SK-N-MC (cell line): ENCODE measurements at regions not wholly inside any gene's neighbourhood (a gene's known extent, or its start where the extent isn't known, plus 50 kb on each side); places are given as distances from the start of the nearest gene placed in this dataset.

Source experiments
- DNase-seq: peaks from one replicate; pipeline ENCODE4 v3.0.0-alpha.2; 2011; ENCODE audit warnings: low read depth, low spot score
- H3K27ac ChIP-seq: fragments of 200-600 bp; sonication (generic); 2 replicates; pipeline ENCODE4 v1.5.1; 2016; ENCODE audit warnings: mixed run types
- H3K36me3 ChIP-seq: fragments of 200-600 bp; sonication (generic); 2 replicates; pipeline ENCODE4 v1.6.1; 2017; ENCODE audit warnings: antibody characterized with exemption, low read length, mixed read lengths; ENCODE audit not compliant: insufficient read depth
- H3K4me3 ChIP-seq: fragments of 200-600 bp; sonication (generic); 2 replicates; pipeline ENCODE4 v1.5.1; 2016
- H3K9ac ChIP-seq: fragments of 200-600 bp; sonication (generic); 2 replicates; pipeline ENCODE4 v1.8.0; 2017; ENCODE audit warnings: mixed run types, mixed read lengths; ENCODE audit not compliant: insufficient read length
- H3K9me3 ChIP-seq: fragments of 200-600 bp; sonication (generic); 2 replicates; pipeline ENCODE4 v1.6.1; 2017; ENCODE audit warnings: low read depth, mild to moderate bottlenecking, antibody characterized with exemption, low read length, moderate library complexity, mixed read lengths
- EZH2 ChIP-seq: fragments of 200-600 bp; sonication (generic); IDR thresholded peaks from one replicate; pipeline ENCODE4 v1.6.1; 2017; ENCODE audit warnings: antibody characterized with exemption
- FOXP2 ChIP-seq: optimal IDR thresholded peaks from 2 replicates; pipeline ENCODE3; 2011; ENCODE audit warnings: mild to moderate bottlenecking, moderate library complexity; ENCODE audit not compliant: insufficient read depth; ENCODE audit errors: extremely low read length, control extremely low read depth
- POLR2AphosphoS5 ChIP-seq: IDR thresholded peaks from 2 replicates; pipeline ENCODE4 v1.6.1; 2012; ENCODE audit warnings: mild to moderate bottlenecking, low read depth, low read length, borderline replicate concordance

- Histone ChIP-seq H3K9me3 (peaks cover 5% of the 10 kb centered on the region; the same call in 1 of the 2 replicates), H3K9ac (no peak overlapping the region), H3K36me3 (no peaks in the 10 kb centered on the region), H3K4me3 (no peak overlapping the region), H3K27ac (no peak overlapping the region)
- no peak for TF ChIP-seq EZH2
- TF ChIP-seq POLR2AphosphoS5: no peak
- TF ChIP-seq FOXP2: no peak
- no peak for DNase-seq
Observed at GRCh38 chr11:90788961-90789360, 566.1 kb upstream of the CHORDC1 start.

GRCh38 chr11:90784241-90784814, 561.5 kb upstream of the CHORDC1 start:
- Histone ChIP-seq H3K9me3 (no peaks in the 10 kb centered on the region; the same call in 1 of the 2 replicates), H3K4me3 (no peak overlapping the region), H3K27ac (no peak overlapping the region), H3K9ac (no peak overlapping the region), H3K36me3 (no peaks in the 10 kb centered on the region)
- DNase-seq: no peak
- TF ChIP-seq FOXP2: no peak
- TF ChIP-seq EZH2: no peak
- no peak for TF ChIP-seq POLR2AphosphoS5

GRCh38 chr11:90783111-90783510, 560.3 kb upstream of the CHORDC1 start:
- DNase-seq: no peak
- H3K36me3 ChIP-seq: no peaks in the 10 kb centered on the region

GRCh38 chr11:90779098-90779497, 556.2 kb upstream of the CHORDC1 start:
- no peaks in the 10 kb centered on the region for H3K9me3 ChIP-seq
- no peak overlapping the region for H3K27ac ChIP-seq
- no peak overlapping the region for H3K9ac ChIP-seq
- no peak overlapping the region for H3K4me3 ChIP-seq
- TF ChIP-seq FOXP2 (no peak), POLR2AphosphoS5 (no peak), EZH2 (no peak)
- no peaks in the 10 kb centered on the region for H3K36me3 ChIP-seq
- DNase-seq: no peak

More at GRCh38 chr11:90783111-90783510, 560.3 kb upstream of the CHORDC1 start:
- Histone ChIP-seq H3K9ac (no peak overlapping the region), H3K27ac (no peak overlapping the region), H3K4me3 (no peak overlapping the region), H3K9me3 (no peaks in the 10 kb centered on the region; the same call in 1 of the 2 replicates)
- no peak for TF ChIP-seq EZH2
- TF ChIP-seq FOXP2: no peak
- no peak for TF ChIP-seq POLR2AphosphoS5

- H3K36me3 ChIP-seq: no peaks in the 10 kb centered on the region
- no peaks in the 10 kb centered on the region for H3K9me3 ChIP-seq
- H3K9ac ChIP-seq: no peak overlapping the region
- TF ChIP-seq EZH2 (no peak), POLR2AphosphoS5 (no peak), FOXP2 (no peak)
- H3K27ac ChIP-seq: no peak overlapping the region
- no peak overlapping the region for H3K4me3 ChIP-seq
- no peak for DNase-seq
Observed at GRCh38 chr11:90775567-90776165, 552.8 kb upstream of the CHORDC1 start.

- no peak overlapping the region for H3K4me3 ChIP-seq
- H3K27ac ChIP-seq: no peak overlapping the region
- TF ChIP-seq EZH2 (no peak), POLR2AphosphoS5 (no peak), FOXP2 (no peak)
- H3K9ac ChIP-seq: no peak overlapping the region
- H3K9me3 ChIP-seq: no peaks in the 10 kb centered on the region
- DNase-seq: no peak
- no peaks in the 10 kb centered on the region for H3K36me3 ChIP-seq
Observed at GRCh38 chr11:90774727-90775566, 552.1 kb upstream of the CHORDC1 start.

- TF ChIP-seq POLR2AphosphoS5 (no peak), FOXP2 (no peak), EZH2 (no peak)
- no peak overlapping the region for H3K4me3 ChIP-seq
- no peak overlapping the region for H3K27ac ChIP-seq
- no peak overlapping the region for H3K9ac ChIP-seq
- DNase-seq: no peak
- no peaks in the 10 kb centered on the region for H3K36me3 ChIP-seq
- no peaks in the 10 kb centered on the region for H3K9me3 ChIP-seq
Observed at GRCh38 chr11:90770007-90770406, 547.2 kb upstream of the CHORDC1 start.

- no peaks in the 10 kb centered on the region for H3K36me3 ChIP-seq
- H3K9me3 ChIP-seq: no peaks in the 10 kb centered on the region
- no peak overlapping the region for H3K4me3 ChIP-seq
- TF ChIP-seq EZH2 (no peak), POLR2AphosphoS5 (no peak), FOXP2 (no peak)
- no peak overlapping the region for H3K27ac ChIP-seq
- DNase-seq: no peak
- H3K9ac ChIP-seq: no peak overlapping the region
Observed at GRCh38 chr11:90766121-90766520, 543.3 kb upstream of the CHORDC1 start.

GRCh38 chr11:90764691-90765090, 541.8 kb upstream of the CHORDC1 start:
- H3K27ac ChIP-seq: no peak overlapping the region
- H3K9me3 ChIP-seq: no peaks in the 10 kb centered on the region
- H3K9ac ChIP-seq: no peak overlapping the region
- no peak overlapping the region for H3K4me3 ChIP-seq
- TF ChIP-seq POLR2AphosphoS5: no peak
- TF ChIP-seq FOXP2: no peak
- no peak for TF ChIP-seq EZH2
- no peak for DNase-seq
- no peaks in the 10 kb centered on the region for H3K36me3 ChIP-seq
